A673 (cell line): ENCODE measurements at regions not wholly inside any gene's neighbourhood (a gene's known extent, or its start where the extent isn't known, plus 50 kb on each side); places are given as distances from the start of the nearest gene placed in this dataset.

Source experiments
- BruUV-seq: library from RNA; stranded (reverse); fragments of 400-500 nt; replicated peaks from 2 replicates; lab custom pipeline; 2021; lab: Mats Ljungman, UMichigan
- CTCF ChIA-PET: fragments of 300-600 bp; sonication (Branson Sonifier 250); formaldehyde crosslinking; loops from one replicate; lab custom pipeline; 2022; ENCODE audit warnings: antibody characterized with exemption; lab: Charles Lee
- POLR2A ChIA-PET: fragments of 300-600 bp; sonication (Branson Sonifier 250); formaldehyde crosslinking; loops from one replicate; lab custom pipeline; 2022; ENCODE audit warnings: antibody characterized with exemption; ENCODE audit not compliant: low non-redundant PET; lab: Charles Lee
- DNase-seq: peaks from one replicate; pipeline ENCODE4 v3.0.0-alpha.2; 2015; ENCODE audit warnings: low spot score
- H3K27ac ChIP-seq: fragments of 200-600 bp; sonication (generic); 2 replicates; pipeline ENCODE4 v1.5.1; 2016; ENCODE audit warnings: mixed run types, low read depth, mild to moderate bottlenecking, mixed read lengths, antibody characterized with exemption, low read length; ENCODE audit not compliant: poor library complexity, severe bottlenecking
- H3K27me3 ChIP-seq: fragments of 200-600 bp; sonication (generic); replicated peaks from 2 replicates; pipeline ENCODE4 v1.6.1; 2017; ENCODE audit warnings: mixed run types, low read depth, mild to moderate bottlenecking, mixed read lengths, antibody characterized with exemption, low read length; ENCODE audit not compliant: insufficient read depth, poor library complexity
- H3K36me3 ChIP-seq: fragments of 200-600 bp; sonication (generic); 2 replicates; pipeline ENCODE4 v1.6.1; 2016; ENCODE audit warnings: mixed run types, mild to moderate bottlenecking, mixed read lengths, antibody characterized with exemption, low read length; ENCODE audit not compliant: insufficient read depth, poor library complexity, severe bottlenecking
- H3K4me1 ChIP-seq: fragments of 200-600 bp; sonication (generic); 2 replicates; pipeline ENCODE4 v1.6.1; 2017; ENCODE audit warnings: mixed run types, mild to moderate bottlenecking, mixed read lengths, antibody characterized with exemption, low read length; ENCODE audit not compliant: insufficient read depth, poor library complexity, severe bottlenecking
- H3K4me3 ChIP-seq: fragments of 200-600 bp; sonication (generic); 2 replicates; pipeline ENCODE4 v1.5.1; 2016; ENCODE audit warnings: low read depth, mixed run types, mild to moderate bottlenecking, mixed read lengths, low read length; ENCODE audit not compliant: poor library complexity, severe bottlenecking
- H3K9me3 ChIP-seq: fragments of 200-600 bp; sonication (generic); 2 replicates; pipeline ENCODE4 v1.6.1; 2016; ENCODE audit warnings: mixed run types, low read depth, mild to moderate bottlenecking, mixed read lengths, antibody characterized with exemption, low read length; ENCODE audit not compliant: poor library complexity, severe bottlenecking
- EZH2 ChIP-seq: fragments of 200-600 bp; sonication (generic); IDR thresholded peaks from 2 replicates; pipeline ENCODE4 v1.6.1; 2017; ENCODE audit warnings: borderline replicate concordance, low read depth, mild to moderate bottlenecking, mixed read lengths, antibody characterized with exemption, low read length; ENCODE audit not compliant: poor library complexity, severe bottlenecking
- intact Hi-C: fragments of 100-400 bp; cut with micrococcal nuclease; formaldehyde crosslinking; loops from one replicate; pipeline ENCODE4 v1.10.0; 2022; ENCODE audit not compliant: unreplicated experiment
- TF ChIP-seq, protein P1 (sequence below): fragments of 300-800, 200-600 bp; sonication (generic); conservative IDR thresholded peaks from 2 replicates; pipeline ENCODE4 v1.5.1; 2017; ENCODE audit warnings: low read depth, mild to moderate bottlenecking, antibody characterized with exemption, low read length, moderate library complexity, mixed read lengths

DNA sequence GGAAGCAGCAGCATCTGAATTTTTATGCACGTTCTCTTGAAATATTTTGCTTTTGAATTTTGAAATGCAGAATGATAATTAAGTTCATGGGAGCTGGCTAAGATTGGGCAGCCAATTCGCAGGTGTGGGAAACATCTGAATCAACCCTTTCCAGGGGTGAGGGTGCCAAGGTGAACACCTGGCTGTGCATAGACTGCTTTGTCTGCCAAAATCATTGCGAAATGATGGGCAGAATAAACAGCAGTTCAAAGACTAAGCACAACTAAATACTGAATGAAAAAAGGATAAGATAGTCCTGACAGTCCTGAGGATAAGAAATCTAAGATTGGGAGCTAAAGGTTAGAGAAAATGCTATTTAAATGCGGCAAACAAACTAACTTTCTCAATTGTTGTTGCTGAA is 813.3 kb upstream of the RAG2 start:
- Histone ChIP-seq H3K27me3 (no peaks in the 10 kb centered on the region), H3K4me3 (no peak overlapping the region), H3K4me1 (no peaks in the 10 kb centered on the region), H3K9me3 (no peaks in the 10 kb centered on the region), H3K27ac (no peak overlapping the region), H3K36me3 (no peaks in the 10 kb centered on the region)
- TF ChIP-seq, protein P1, sequence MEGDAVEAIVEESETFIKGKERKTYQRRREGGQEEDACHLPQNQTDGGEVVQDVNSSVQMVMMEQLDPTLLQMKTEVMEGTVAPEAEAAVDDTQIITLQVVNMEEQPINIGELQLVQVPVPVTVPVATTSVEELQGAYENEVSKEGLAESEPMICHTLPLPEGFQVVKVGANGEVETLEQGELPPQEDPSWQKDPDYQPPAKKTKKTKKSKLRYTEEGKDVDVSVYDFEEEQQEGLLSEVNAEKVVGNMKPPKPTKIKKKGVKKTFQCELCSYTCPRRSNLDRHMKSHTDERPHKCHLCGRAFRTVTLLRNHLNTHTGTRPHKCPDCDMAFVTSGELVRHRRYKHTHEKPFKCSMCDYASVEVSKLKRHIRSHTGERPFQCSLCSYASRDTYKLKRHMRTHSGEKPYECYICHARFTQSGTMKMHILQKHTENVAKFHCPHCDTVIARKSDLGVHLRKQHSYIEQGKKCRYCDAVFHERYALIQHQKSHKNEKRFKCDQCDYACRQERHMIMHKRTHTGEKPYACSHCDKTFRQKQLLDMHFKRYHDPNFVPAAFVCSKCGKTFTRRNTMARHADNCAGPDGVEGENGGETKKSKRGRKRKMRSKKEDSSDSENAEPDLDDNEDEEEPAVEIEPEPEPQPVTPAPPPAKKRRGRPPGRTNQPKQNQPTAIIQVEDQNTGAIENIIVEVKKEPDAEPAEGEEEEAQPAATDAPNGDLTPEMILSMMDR: no peak
- TF ChIP-seq EZH2: no peak
- intact Hi-C loops: no loop called here
- ChIA-PET POLR2A (no interaction called here), CTCF (no interaction called here)
- DNase-seq: no peak
- no TSS peak for BruUV-seq

DNA sequence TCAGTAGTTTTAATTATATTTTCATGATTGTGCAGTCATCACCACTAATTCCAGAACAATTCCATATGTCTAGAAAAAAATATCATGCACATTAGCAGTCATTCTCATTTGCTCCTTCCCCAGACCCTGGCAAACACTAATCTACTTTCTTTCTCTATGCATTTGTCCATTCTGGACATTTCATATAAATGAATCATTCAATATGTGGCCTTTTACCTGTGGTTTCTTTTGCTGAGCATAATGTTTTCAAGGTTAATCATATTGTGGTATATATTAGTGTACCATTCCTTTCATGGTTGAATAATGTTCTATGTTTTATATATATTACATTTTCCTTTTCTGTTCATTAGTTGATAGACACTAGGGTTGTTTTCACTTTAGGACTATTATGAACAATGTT is 811.1 kb upstream of the RAG2 start:
- no peaks in the 10 kb centered on the region for H3K9me3 ChIP-seq
- TF ChIP-seq, protein P1: no peak
- TF ChIP-seq EZH2: no peak
- BruUV-seq: no TSS peak
- no peak overlapping the region for H3K4me3 ChIP-seq
- H3K27ac ChIP-seq: no peak overlapping the region
- intact Hi-C loops: no loop called here
- POLR2A ChIA-PET: no interaction called here
- H3K27me3 ChIP-seq: no peaks in the 10 kb centered on the region
- no peak for DNase-seq
- CTCF ChIA-PET: no interaction called here
- no peaks in the 10 kb centered on the region for H3K4me1 ChIP-seq
- no peaks in the 10 kb centered on the region for H3K36me3 ChIP-seq

DNA sequence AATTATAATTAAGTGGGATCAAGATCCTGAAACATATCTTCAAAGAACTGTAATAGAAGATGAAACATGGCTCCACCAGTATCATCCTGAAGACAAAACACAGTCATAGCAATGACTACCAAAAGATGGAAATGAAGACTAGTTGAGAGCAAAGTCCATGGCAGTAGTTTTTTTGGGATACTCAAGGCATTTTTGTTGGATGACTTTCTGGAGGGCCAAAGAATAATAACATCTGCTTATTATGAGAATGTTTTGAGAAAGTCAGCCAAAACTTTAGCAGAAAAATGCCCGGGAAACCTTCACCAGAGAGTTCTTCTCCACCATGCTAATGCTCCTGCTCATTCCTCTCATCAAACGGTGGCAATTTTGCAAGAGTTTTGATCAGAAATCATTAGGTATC is 809.4 kb upstream of the RAG2 start:
- H3K9me3 ChIP-seq: no peaks in the 10 kb centered on the region
- H3K4me3 ChIP-seq: no peak overlapping the region
- ChIA-PET CTCF (no interaction called here), POLR2A (no interaction called here)
- no peak for DNase-seq
- TF ChIP-seq EZH2: no peak
- TF ChIP-seq, protein P1: no peak
- no TSS peak for BruUV-seq
- intact Hi-C loops: no loop called here
- H3K4me1 ChIP-seq: no peaks in the 10 kb centered on the region
- no peaks in the 10 kb centered on the region for H3K27me3 ChIP-seq
- no peak overlapping the region for H3K27ac ChIP-seq
- H3K36me3 ChIP-seq: no peaks in the 10 kb centered on the region
